Calu3 (cell line): ENCODE measurements at regions not wholly inside any gene's neighbourhood (a gene's known extent, or its start where the extent isn't known, plus 50 kb on each side); places are given as distances from the start of the nearest gene placed in this dataset.

Source experiments
- BruUV-seq: library from RNA; stranded (reverse); fragments of 400-500 nt; replicated peaks from 2 replicates; lab custom pipeline; 2021; lab: Mats Ljungman, UMichigan
- CTCF ChIA-PET: fragments of 300-600 bp; sonication (Branson Sonifier 250); formaldehyde crosslinking; loops from one replicate; lab custom pipeline; 2022; ENCODE audit warnings: antibody characterized with exemption; lab: Charles Lee
- DNase-seq: peaks from one replicate; pipeline ENCODE4 v3.0.0; 2022
- H3K27ac Mint-ChIP-seq: one replicate; pipeline ENCODE4 v1.8.0; 2022; ENCODE audit warnings: mixed read lengths; ENCODE audit not compliant: unreplicated experiment
- H3K27me3 Mint-ChIP-seq: one replicate; pipeline ENCODE4 v1.8.0; 2022; ENCODE audit warnings: mixed read lengths; ENCODE audit not compliant: unreplicated experiment
- H3K36me3 Mint-ChIP-seq: one replicate; pipeline ENCODE4 v1.8.0; 2022; ENCODE audit warnings: mild to moderate bottlenecking, moderate library complexity, mixed read lengths; ENCODE audit not compliant: insufficient read depth, unreplicated experiment
- H3K4me1 Mint-ChIP-seq: one replicate; pipeline ENCODE4 v1.8.0; 2022; ENCODE audit warnings: mild to moderate bottlenecking, low read depth, mixed read lengths; ENCODE audit not compliant: unreplicated experiment
- H3K4me3 Mint-ChIP-seq: one replicate; pipeline ENCODE4 v1.8.0; 2022; ENCODE audit warnings: mild to moderate bottlenecking, low read depth, moderate library complexity, mixed read lengths; ENCODE audit not compliant: unreplicated experiment
- H3K9me3 Mint-ChIP-seq: one replicate; pipeline ENCODE4 v1.8.0; 2022; ENCODE audit warnings: low read depth, mixed read lengths; ENCODE audit not compliant: unreplicated experiment
- intact Hi-C: fragments of 100-400 bp; cut with micrococcal nuclease; formaldehyde crosslinking; loops from one replicate; pipeline ENCODE4 v1.10.0; 2022; ENCODE audit not compliant: unreplicated experiment
- TF ChIP-seq, protein P1 (sequence below): fragments of 200-600 bp; IDR thresholded peaks from one replicate; pipeline ENCODE4 v1.8.0; 2022; ENCODE audit warnings: antibody characterized with exemption; ENCODE audit not compliant: unreplicated experiment

DNA sequence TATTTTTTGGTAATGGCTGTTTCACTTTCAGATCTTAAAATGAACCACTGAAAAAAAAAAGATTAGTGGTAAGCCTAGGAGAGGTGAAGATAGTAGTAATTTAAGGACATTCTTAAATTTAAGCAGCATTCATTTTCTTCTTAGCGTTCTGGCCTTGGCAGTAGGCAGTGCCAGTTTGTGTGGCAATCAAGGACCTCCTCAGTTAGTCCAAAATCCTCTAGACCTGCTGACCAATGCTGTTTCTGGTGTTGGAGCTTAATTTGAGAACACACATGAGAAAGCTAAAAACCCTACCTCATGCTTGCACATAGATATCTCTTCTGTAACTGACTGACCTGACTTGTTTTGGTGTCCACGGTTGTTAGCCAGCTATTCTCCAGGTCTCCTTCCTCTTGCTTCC is 219.8 kb upstream of the RGS6 start:
- no peak for DNase-seq
- intact Hi-C loops: no loop called here
- H3K4me3 Mint-ChIP-seq: no peak overlapping the region
- TF ChIP-seq, protein P1, sequence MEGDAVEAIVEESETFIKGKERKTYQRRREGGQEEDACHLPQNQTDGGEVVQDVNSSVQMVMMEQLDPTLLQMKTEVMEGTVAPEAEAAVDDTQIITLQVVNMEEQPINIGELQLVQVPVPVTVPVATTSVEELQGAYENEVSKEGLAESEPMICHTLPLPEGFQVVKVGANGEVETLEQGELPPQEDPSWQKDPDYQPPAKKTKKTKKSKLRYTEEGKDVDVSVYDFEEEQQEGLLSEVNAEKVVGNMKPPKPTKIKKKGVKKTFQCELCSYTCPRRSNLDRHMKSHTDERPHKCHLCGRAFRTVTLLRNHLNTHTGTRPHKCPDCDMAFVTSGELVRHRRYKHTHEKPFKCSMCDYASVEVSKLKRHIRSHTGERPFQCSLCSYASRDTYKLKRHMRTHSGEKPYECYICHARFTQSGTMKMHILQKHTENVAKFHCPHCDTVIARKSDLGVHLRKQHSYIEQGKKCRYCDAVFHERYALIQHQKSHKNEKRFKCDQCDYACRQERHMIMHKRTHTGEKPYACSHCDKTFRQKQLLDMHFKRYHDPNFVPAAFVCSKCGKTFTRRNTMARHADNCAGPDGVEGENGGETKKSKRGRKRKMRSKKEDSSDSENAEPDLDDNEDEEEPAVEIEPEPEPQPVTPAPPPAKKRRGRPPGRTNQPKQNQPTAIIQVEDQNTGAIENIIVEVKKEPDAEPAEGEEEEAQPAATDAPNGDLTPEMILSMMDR: no peak
- H3K4me1 Mint-ChIP-seq: peaks cover 13% of the 10 kb centered on the region
- H3K9me3 Mint-ChIP-seq: no peaks in the 10 kb centered on the region
- H3K27ac Mint-ChIP-seq: no peak overlapping the region
- H3K36me3 Mint-ChIP-seq: no peaks in the 10 kb centered on the region
- CTCF ChIA-PET: no interaction called here
- no TSS peak for BruUV-seq
- H3K27me3 Mint-ChIP-seq: no peaks in the 10 kb centered on the region

DNA sequence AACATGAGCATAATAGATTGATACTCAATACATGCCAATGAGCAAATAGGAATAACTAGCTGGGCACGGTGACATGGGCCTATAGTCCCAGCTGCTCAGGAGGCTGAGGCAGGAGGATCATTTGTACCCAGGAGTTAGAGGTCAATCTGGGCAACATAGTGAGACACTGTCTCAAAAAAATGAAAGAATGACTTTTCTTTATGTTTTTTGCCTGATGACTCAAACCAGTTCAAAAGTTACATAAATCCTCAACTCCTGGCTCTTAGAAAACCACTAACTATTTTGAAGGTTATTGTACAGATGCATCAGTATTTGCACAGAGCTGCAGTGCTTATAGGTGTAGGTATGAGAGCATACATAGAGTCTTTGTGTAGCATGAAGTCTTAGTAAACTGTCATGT is 219.2 kb upstream of the RGS6 start:
- no peaks in the 10 kb centered on the region for H3K9me3 Mint-ChIP-seq
- H3K4me3 Mint-ChIP-seq: no peak overlapping the region
- no peak for DNase-seq
- intact Hi-C loops: no loop called here
- TF ChIP-seq, protein P1: no peak
- peaks cover 13% of the 10 kb centered on the region for H3K4me1 Mint-ChIP-seq
- H3K27me3 Mint-ChIP-seq: no peaks in the 10 kb centered on the region
- H3K36me3 Mint-ChIP-seq: no peaks in the 10 kb centered on the region
- CTCF ChIA-PET: interaction anchor here (0.6 kb wide), 1 partner anchor 9 kb away, joined by 3 read pairs; no protein-coding TSS in a partner anchor
- no peak overlapping the region for H3K27ac Mint-ChIP-seq
- BruUV-seq: no TSS peak

DNA sequence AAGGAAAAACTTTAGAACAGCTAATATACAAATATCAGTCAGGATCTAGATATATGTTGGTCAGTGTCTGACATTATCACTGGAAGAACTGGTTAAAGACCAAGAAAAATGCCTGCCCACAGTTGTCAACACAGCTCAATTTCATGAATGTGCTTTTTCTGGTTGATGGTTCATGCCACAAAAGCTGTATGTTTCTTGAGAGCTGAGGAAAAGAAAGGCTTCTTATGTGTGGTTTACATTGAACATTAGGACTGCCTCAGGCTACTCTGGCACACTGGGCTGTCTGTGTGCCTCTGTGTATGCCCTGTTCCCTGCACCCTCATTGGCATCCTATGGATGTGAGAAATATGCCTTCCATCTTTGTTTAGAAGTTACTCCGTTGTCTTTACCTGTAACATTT is 218.8 kb upstream of the RGS6 start:
- DNase-seq: no peak
- intact Hi-C loops: no loop called here
- Mint-ChIP-seq H3K36me3 (no peaks in the 10 kb centered on the region), H3K27me3 (no peaks in the 10 kb centered on the region), H3K27ac (no peak overlapping the region), H3K4me3 (no peak overlapping the region), H3K9me3 (no peaks in the 10 kb centered on the region), H3K4me1 (peaks cover 13% of the 10 kb centered on the region)
- TF ChIP-seq, protein P1: no peak
- no TSS peak for BruUV-seq
- CTCF ChIA-PET: interaction anchor here (0.6 kb wide), 1 partner anchor 9 kb away, joined by 3 read pairs; no protein-coding TSS in a partner anchor

- H3K4me1 Mint-ChIP-seq: peaks cover 13% of the 10 kb centered on the region
- H3K36me3 Mint-ChIP-seq: no peaks in the 10 kb centered on the region
- no peak overlapping the region for H3K27ac Mint-ChIP-seq
- DNase-seq: no peak
- intact Hi-C loops: no loop called here
- H3K4me3 Mint-ChIP-seq: no peak overlapping the region
- no peaks in the 10 kb centered on the region for H3K27me3 Mint-ChIP-seq
- TF ChIP-seq, protein P1: no peak
- no peaks in the 10 kb centered on the region for H3K9me3 Mint-ChIP-seq
- CTCF ChIA-PET: no interaction called here
- BruUV-seq: no TSS peak
Observed at GRCh38 chr14:71714225-71714624, 218.0 kb upstream of the RGS6 start.
